Ishikawa (cell line): ENCODE measurements at regions not wholly inside any gene's neighbourhood (a gene's known extent, or its start where the extent isn't known, plus 50 kb on each side); places are given as distances from the start of the nearest gene placed in this dataset.

Experiments
- EGR1 ChIP-seq: IDR thresholded peaks from 2 replicates; pipeline ENCODE4 v1.6.1; 2012
- REST ChIP-seq: IDR thresholded peaks from 2 replicates; pipeline ENCODE4 v1.6.1; 2012; ENCODE audit warnings: low read depth, mild to moderate bottlenecking

DNA sequence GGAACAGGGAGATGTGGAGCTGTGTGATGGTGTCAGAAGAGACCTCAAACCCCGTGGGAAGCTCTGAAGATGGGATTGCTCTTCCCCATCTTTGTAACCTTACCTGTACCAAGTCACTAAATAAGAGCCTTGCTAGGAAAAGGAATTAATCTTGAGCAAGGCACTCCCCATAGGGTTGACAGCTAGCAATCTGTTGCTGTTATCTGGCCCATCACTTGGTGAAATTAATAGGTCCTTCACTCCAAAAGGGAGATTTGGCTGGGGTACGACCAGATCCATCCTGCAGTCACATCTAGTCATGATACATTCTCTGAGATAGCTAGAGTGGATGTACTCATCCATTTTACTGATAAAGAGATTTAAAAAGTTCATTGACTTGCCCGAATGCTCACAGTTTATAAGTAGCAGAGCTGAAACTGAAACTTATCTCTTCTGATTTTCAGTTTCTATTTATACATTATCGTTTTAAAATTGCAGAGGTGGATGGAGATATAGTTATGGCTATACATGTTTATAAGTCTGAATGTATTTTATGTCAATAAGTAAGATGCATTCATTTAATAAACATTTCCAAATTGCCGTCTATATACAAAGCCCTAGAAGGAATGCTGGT is 299.1 kb upstream of the MCTP2 start:
- TF ChIP-seq EGR1 (no peak), REST (no peak)
